GM18511 (cell line): ENCODE measurements at regions not wholly inside any gene's neighbourhood (a gene's known extent, or its start where the extent isn't known, plus 50 kb on each side); places are given as distances from the start of the nearest gene placed in this dataset.
"Not testable (repeated sequence)": the region's sequence is repeated elsewhere in the genome, so short reads cannot be mapped to it uniquely, and the experiment has no call there.

Source experiments
- ATAC-seq: cut with Tn5 transposase; IDR thresholded peaks from one replicate; pipeline ENCODE4 v1.9.1; 2021; ENCODE audit warnings: mild to moderate bottlenecking, moderate library complexity; ENCODE audit not compliant: unreplicated experiment

DNA sequence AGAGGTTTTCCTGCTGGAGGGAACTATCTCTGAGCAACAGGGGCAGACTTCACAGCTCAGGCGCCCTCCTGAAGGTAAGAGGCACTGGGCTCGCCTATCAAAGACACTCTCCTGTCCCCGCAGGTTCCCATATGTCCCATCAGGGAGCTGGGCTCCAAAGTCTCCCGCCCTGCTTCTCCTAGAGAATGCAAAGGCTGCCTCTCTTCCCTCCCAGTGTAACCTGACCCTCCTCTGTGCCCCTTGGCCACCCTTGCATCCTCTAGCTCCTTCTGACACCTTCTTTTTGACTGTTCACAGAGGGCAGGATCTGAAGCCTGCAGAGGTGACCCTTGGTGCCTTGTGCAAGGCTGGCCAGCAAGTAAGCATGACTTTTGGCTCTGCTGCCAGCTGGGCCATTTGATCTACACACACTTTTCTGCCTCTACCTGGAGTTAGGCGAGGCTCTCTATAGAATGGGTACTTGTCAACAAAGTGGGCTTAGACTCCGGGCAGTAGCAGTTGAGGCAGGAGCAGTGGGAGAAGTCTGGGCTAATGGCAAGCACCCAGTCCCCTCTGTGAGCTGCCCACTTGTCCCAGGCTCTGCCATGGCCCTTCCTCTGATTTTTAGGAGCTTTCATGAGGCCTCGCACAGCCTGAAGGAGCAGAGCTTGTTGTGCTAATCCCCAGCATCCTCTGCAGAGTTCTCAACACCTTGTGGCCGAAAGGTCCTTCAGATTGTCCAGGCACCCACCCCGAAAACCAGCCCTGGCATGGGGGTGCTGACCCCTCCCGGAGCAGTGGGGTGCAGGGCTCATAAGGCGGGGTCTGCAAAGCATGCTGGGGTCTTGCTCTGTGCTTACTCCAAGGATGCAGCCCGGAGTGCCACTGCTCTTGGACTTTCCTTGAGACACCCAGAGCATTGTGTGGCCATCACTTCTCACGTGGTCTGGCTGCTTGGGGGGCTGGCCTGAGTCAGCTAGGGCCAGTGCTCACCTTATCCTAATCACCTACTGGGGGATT is 122.9 kb downstream of the METRNL start:
- no peak for ATAC-seq

GRCh38 chr17:83203073-83203471 is 123.7 kb downstream of the METRNL start:
- ATAC-seq = no peak

GRCh38 chr17:83203472-83204221 is 124.2 kb downstream of the METRNL start:
- no peak for ATAC-seq

GRCh38 chr17:83204230-83204725 is 124.9 kb downstream of the METRNL start:
- no peak for ATAC-seq

- not testable (repeated sequence) for ATAC-seq
Observed at GRCh38 chr17:83204736-83205386, 125.5 kb downstream of the METRNL start.

DNA sequence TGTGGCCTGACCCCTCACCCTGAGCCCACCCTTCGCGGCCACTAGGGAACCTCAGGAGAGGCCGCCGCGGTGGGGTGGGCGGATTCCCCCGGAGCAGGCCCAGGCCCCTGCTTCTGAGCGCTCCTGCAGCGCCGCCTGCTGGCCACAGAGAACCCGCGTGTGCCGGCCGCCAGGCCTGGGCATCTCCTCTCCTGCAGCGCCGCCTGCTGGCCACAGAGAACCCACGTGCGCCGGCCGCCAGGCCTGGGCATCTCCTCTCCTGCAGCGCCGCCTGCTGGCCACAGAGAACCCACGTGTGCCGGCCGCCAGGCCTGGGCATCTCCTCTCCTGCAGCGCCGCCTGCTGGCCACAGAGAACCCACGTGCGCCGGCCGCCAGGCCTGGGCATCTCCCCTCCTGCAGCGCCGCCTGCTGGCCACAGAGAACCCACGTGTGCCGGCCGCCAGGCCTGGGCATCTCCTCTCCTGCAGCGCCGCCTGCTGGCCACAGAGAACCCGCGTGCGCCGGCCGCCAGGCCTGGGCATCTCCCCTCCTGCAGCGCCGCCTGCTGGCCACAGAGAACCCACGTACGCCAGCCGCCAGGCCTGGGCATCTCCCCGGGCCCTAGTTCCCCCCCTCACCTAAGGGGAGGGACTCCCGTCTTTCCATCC is 126.1 kb downstream of the METRNL start:
- ATAC-seq = not testable (repeated sequence)

- not testable (repeated sequence) for ATAC-seq
Observed at GRCh38 chr17:83206036-83206394, 126.6 kb downstream of the METRNL start.

DNA sequence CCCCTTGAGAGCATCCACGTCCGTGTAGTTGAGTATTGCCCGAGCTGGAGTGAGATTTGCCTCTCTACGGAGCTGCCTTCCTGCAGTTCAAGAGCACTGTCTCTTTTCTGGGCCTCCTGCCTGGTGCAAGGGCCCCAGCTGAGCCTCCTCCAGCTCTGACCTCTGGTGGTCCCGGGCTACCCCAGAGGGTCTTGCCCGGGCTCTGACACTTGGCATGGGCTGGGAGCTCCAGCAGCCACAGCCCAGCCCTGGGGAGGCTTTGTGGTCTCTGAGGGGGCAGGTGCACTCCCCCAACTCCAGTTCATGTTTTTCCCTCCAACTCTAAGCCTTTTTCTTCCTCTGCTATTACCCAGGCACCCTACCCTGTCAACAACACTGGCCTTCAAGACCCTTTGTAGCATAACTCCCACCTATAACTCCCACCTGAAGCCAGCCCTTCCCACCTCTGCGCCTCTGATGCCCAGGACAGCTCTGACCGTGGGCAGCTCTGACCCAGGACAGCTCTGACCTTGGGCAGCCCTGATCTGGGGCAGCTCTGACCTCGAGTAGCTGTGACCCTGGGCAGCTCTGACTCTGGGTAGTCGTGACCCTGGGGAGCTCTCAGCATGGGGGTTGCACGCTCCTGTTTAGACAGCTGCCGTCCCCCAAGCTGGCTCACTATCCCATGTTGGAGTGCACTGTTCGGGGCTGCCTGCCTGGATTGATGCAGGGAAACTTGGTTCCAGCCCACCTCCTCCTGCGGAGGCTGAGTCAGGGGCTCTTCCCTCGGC is 127.6 kb downstream of the METRNL start:
- not testable (repeated sequence) for ATAC-seq

DNA sequence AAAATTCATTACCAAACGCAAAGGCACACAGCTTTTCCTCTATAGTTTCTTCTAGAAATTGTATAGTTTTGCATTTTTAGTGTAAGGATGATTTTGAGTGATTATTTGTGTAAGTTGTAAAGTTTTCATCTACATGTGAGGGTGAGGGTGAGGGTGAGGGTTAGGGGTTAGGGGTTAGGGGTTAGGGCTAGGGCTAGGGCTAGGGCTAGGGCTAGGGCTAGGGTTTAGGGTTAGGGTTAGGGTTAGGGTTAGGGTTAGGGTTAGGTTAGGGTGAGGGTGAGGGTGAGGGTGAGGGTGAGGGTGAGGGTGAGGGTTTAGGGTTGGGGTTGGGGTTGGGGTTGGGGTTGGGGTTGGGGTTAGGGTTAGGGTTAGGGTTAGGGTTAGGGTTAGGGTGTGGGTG is 167.6 kb downstream of the METRNL start:
- ATAC-seq = not testable (repeated sequence)
